ENCODE measurements at regions not wholly inside any gene's neighbourhood (a gene's known extent, or its start where the extent isn't known, plus 50 kb on each side); places are given as distances from the start of the nearest gene placed in this dataset.
"Not testable (repeated sequence)": the region's sequence is repeated elsewhere in the genome, so short reads cannot be mapped to it uniquely, and the experiment has no call there.

DNA sequence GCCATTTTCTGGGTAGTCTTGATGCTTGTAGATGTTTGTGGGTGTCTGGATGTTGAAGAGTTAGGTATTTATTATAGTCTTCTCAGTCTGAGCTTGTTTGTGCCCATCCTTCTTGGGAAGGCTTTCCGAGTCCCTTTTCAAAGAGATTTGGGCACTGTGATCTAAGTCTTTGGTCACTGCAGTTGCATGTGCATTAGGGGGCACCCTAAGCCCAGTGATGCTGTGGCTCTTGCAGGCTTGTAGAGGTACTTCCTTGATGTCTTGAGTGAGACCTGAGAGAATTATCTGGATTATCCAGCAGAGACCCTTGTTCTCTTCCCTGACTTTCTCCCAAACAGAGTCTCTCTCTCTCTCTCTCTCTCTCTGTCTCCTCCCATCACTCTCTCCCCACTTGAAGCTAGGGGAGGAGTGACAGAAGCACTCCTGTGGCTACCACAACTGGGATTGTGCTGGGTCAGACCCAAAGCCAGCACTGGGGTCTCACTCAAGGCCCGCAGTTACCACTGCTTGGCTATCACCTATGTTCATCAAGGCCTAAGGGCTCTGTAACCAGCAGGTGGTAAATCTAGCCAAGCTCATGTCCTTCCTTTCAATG is 68.5 kb downstream of the TMCO5A start:
- DNase-seq = peak in 32 of 56 donors; percentile 1 to 72 (median 27)

DNA sequence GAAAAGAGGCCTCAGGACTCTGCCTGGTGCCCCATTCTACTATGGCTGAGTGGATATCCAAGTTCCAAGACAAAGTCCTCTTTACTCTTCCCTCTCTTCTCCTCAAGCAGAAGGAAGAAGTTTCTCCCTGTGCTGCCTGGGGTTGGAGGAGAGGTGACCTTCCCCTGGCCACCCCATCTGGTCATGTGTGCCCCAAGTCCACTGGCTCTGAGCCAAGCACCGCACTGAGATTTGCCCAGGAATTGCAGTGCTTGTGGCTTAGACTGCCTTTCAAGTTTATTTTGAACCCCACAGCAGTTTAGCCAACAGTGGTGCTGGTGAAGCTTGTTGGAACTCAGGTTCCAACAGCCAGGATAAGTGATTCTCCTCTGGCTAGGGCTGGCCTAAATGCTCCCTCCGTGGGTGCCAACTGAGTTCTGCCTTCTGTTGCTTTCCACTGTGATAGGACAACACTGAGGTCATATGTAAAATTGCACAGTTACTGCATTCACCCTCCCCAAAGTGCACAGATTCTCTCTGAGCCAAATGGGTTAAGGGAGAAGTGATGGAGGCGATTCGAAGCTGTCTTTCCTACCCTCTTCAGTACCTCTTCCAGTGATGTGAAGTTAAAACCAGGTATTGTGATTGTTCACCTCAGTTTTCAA is 69.9 kb downstream of the TMCO5A start:
- no peak for DNase-seq

DNA sequence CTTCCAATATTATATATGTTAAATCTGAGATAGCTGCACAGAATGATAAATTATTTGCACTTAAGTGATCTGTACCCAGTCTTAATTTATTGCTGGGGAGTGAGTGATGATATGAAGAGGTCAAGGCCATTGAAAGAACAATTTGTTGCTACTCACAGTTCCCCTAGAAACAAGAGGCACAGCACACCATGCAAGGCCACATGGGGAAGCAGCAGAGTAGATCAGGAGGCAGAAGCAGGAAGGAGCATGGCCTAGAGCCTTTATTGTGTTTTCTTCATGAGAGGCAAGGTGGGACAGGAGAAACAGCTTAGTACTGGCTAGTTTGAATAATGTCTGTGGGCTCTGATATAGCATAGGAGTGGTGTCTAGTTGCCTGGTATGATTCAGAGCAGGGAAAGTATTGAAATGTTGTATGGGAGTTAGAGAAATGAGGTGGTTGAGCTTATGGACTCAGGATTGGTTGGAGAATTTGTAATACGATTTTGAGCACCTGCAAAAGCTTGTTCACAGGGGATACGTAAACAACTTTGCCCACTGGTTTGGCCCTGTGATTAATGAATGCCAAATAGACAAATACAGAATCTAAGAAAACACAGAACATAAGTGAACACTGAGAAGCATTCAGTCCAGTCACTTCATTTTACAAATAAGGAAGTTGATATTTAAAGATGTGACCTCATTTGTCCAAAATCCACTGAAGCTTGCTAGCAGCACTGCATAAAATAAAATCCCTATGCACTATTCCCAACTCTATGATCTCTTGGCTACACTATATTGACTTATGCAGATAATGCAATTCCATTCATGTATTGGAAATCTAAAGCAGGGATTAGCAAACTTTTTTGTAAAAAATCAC is 71.7 kb downstream of the TMCO5A start:
- DNase-seq = peak in 1 of 56 donors; percentile 13

GRCh38 chr15:38010395-38010794 is 76.0 kb downstream of the TMCO5A start:
- DNase-seq = no peak

DNA sequence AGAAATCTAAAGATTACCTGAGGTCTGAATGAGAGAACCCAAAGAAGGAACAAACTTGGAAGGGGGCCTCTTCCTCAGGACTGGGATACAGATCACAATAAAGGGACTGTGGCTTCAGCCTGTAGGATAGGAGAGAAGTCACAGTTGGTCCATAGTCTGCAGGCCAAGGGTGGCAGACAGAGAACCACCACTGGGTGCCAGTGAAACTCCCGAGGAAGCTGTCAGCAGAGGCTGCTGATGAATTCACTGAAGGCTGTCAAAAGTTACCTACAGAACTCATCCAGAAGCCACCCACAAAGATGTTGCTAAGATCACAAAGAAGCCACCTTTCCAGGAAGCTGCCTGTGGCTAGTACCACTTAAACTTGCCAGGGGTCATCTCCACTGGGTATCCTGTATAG is 78.5 kb downstream of the TMCO5A start:
- peak in 16 of 56 donors; percentile 3 to 37 (median 16) for DNase-seq

GRCh38 chr15:38017721-38018120 is 83.3 kb downstream of the TMCO5A start:
- no peak for DNase-seq

GRCh38 chr15:38019066-38019465 is 84.6 kb downstream of the TMCO5A start:
- DNase-seq = no peak

GRCh38 chr15:38021259-38021658 is 86.8 kb downstream of the TMCO5A start:
- DNase-seq = no peak

DNA sequence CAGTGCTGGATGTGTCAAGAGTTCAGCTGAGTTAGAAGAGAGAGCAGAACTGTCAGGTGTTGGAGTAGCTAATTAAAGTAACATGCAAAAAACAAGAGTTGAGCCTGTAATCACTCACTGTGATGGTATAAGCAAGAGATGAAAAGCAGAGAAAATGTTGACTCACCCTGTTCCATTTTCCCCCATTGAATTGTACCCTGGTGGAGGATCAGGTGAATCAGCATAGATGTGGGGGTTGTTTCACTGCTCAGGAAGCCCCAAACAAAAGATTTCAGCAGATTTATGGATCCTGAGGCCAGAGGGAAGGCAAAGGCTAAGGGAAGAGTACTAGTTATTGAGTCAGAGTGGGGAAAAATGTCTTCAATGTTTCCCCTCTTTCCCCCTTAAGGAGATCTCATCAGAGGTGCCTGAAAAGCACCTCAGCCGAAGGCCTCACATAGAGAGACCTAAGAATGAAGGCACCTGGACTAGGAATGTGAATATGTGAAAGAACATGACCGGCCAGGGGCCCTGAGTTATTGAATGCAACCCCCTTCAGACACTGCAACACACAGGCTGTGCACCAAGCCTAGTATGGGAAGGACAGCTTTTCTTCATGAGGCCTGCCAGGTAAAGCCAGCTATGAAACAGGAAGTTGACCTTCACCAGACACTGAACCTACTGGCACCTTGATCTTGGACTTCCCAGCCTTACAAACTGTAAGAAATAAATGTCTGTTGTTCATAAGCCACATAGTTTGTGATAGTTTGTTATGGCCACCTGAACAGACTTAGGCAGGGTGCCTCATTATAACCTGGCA is 90.1 kb downstream of the TMCO5A start:
- DNase-seq = no peak

GRCh38 chr15:38025656-38026055 is 91.2 kb downstream of the TMCO5A start:
- not testable (repeated sequence) for DNase-seq

- DNase-seq = no peak
These were observed 94.4 kb downstream of the TMCO5A start for GRCh38 chr15:38028869-38029268.

DNA sequence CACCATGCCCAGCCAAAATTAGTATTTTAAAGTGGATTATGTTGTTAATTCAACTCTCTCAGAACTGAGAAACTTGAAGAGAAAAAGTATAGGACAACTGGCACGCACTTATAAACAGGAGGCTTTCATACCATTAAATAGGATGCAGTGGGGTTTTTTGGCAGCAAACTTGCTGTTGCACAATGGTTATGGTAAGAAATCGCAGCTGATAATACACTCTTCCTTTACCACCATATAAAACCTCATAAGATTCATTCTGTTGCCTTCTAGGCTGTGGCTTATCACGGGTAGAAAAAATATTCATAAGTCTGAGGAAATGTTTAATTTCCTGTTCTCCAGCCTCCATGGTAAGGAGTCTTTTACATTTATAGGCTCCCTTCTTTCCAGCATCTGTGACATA is 95.3 kb downstream of the TMCO5A start:
- DNase-seq = no peak

DNA sequence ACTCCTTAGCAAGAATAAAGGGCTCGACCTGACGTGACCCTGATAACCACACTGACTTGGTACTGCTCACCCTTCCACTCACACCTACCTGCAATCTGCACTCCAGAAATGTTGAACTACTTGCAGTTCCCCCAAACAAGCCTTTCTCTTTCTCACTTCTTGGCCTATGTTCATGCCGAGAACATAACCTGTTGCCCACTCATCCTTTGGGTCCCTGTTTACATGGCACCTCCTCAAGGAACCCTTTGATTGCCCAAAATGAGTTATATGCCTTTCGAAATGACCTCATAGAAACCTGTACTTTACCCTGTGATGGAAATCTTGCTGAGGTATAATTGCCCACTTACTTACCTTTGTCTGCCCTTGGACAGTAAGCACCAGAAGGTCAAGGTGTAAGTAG is 96.2 kb downstream of the TMCO5A start:
- no peak for DNase-seq

- DNase-seq = no peak
These were observed 101.3 kb downstream of the TMCO5A start for GRCh38 chr15:38035701-38036100.

- no peak for DNase-seq
These were observed 102.4 kb downstream of the TMCO5A start for GRCh38 chr15:38036790-38037338.

GRCh38 chr15:38038659-38039442 is 104.4 kb downstream of the TMCO5A start:
- no peak for DNase-seq

DNA sequence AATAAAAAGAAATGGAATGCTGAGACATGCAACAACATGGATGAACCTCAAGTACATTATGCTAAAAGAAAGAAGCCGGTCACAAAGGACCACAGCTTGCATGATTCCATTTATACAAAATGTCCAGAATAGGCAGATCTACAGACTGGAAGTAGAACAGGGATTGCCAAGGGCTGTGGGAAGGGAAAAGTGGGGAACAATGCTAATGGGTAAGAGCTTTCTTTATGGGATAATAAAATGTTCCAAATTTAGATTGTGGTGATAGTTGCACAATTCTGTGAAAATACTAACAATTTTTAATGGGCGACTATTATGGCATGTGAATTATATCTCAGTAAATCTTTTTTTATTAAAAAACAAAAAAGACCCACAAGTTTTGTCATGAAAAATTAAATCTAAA is 106.2 kb downstream of the TMCO5A start:
- DNase-seq = no peak

DNA sequence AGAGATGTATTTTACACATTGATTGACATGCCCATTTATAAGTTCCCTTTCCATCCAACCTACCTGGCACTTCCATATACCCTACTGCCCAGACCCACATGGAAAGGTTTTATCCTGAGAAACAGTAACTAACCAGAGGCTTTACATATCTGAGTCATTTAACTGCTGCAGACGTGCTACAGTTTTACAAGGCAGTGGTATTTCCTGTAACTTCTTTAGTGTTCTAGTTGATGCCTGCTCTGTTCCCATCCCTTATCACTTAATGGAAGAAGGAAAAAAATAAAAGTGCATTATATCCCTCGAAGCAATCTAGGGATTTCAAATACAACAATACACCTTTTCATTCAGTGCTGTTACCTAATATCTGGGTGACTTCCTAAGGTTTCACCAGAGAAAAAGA is 107.1 kb downstream of the TMCO5A start:
- DNase-seq = no peak

DNA sequence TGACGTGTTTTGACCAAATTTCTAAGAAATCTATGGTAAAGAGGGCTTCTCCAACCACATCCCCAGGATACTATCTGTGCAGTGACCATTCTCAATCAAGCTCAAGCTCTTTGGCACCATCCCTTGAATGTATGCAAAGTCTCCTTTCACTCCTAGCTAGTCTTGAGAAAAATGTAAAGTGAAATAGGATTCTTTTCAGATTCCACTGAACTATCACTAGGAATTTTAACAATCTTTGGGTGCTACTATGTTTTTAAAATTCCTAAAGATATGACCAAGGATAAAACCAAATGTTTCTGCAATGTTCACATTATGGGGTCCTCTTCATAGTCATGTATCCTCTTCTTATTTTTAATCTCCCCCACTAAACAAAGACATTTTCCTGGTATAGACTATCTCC is 107.8 kb downstream of the TMCO5A start:
- no peak for DNase-seq

DNA sequence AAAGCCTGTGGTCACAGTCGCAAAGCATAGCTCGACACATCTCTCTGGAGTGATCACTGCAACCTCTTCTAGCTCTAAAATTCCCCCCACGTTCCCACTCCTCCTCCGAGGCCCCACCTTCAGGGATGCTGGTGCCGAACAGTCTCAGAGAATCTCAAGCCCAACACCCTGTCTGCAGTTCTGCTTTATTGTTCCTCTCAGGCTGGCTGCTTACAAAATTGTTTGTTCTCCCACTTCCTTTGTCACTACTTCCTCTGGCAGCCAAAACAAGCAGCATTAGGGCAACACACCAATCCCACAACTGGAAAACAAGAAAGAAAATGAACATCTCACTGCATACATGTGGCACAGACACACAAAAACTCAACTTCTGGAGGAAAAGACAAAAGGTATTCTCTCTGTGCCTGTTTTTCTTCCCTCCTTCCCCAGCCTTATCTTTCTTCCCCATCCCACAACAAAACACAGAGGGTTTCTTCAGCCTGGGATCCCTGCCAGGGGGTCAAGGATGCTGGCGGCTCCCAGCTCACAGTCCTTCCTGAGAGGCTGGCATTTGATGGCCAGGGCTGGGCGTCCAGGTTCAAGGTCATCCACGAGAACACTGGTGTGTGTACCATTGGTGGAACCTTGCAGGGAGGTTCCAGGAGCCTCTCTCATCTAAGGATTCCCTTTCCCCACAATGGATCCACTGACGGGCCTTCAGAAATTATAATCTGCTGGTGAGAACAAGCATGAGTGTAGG is 108.4 kb downstream of the TMCO5A start:
- peak in 18 of 56 donors; percentile 2 to 40 (median 8) for DNase-seq
